Activated CD8-positive, alpha-beta memory T cell treated with anti-CD3 and anti-CD28 coated beads, Interleukin-2, amount 50 U/mL, for 1 hour (primary cell): ENCODE measurements at regions not wholly inside any gene's neighbourhood (a gene's known extent, or its start where the extent isn't known, plus 50 kb on each side); places are given as distances from the start of the nearest gene placed in this dataset.
"Not testable (repeated sequence)": the region's sequence is repeated elsewhere in the genome, so short reads cannot be mapped to it uniquely, and the experiment has no call there.

Experiments used
- DNase-seq: peaks from one replicate; pipeline ENCODE4 v3.0.0-alpha.2; 2020; ENCODE audit errors: extremely low read depth

DNA sequence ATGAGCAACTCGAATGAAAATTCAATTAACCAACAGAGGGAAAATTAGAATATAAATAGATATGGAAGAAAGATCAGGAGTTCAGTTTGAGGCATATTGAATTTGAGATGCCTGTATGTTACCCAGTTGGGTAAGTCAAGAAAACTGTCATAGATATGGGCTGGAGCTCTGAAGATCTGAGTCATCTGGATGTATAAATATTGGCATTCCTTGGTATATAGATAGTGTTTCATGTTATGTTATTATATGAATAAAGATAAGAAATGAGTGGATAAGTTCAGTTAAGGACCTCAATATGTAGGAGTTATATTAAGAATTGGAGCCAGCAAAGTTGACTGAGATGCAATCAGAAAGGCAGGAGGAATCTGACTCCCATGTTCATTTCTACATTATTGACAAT is 543.6 kb upstream of the SMIM31 start:
- DNase-seq = no peak

DNA sequence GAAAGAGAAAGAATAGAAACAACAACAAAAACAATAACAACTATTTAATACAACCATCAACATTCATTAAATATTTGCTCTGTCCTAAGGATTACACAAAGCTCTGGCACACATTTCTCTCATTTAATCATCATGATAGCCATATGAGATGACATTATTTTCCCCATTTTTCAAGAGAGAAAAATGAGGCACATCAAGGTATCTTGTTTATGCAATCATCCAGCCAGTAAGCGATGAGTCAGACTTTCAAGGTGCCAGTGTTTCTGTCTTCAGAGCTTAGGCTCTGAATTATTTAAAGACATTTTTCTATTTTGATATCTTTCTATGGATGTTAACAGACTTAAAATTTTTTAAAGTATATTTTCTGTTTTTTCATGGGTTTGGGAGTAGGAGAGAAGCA is 541.8 kb upstream of the SMIM31 start:
- no peak for DNase-seq

DNA sequence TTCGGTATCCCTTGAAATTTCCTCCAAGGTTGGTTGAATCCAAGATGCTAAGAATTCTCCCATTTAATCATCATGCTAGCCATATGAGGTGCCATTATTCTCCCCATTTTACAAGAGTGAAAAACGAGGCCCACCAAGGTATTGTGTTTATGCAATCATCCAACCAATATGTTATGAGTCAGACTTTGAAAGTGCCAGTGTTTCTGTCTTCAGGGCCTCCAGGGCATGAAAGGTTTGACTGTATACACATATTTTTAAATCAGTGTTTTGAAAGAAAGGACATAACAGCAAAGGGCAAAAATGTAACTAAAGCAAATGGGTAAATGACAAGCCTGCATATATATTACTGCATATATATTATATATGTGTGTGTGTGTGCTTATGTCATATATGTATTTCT is 541.2 kb upstream of the SMIM31 start:
- no peak for DNase-seq

DNA sequence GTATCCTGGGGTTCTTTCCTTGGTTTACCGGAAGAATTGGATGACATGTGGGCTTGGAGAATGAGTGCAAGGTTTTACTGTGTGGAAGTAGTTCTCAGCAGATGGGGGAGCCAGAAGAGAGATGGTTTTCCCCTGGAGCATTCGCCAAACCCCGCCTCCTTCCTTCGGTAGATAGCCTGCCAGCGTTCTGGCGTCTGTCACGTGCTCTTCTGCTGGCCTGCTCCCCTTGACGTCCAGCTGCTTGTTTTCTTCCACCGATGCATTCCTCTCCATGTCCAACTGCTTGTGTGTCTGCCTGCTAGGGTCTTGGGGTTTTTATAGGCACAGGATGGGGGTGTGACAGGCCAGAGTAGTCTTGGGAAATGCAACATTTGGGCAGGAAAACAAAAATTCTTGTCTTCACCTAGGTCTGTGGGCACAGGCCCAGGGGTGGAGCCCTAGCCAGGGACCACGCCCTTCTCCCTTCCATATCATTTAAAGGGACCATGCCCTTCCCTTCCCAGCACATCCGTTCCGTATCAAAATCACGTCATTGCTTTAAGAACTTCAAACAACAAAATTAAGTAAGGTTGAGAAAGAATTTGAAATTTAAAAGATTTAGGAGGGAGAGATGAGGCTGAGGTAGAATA is 538.7 kb upstream of the SMIM31 start:
- DNase-seq = no peak

DNA sequence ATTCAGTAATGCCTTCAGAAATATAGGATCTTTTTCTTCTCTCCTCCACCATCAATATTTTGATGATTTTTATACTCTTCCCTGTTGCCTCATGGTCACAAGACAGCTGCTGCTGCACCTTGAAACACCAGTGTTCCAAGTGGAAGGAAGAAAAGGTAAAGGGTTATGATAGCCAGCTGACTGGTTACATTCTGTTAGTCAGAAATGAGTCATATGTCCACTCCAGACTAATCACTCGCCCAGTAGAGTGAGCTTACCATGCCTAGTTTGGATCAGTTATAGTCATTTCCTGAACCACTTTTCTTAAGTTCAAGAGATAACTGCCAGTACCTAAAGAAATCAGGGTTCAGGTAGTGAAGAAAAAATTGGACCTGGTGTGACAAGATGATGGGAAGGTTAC is 532.3 kb upstream of the SMIM31 start:
- no peak for DNase-seq

DNA sequence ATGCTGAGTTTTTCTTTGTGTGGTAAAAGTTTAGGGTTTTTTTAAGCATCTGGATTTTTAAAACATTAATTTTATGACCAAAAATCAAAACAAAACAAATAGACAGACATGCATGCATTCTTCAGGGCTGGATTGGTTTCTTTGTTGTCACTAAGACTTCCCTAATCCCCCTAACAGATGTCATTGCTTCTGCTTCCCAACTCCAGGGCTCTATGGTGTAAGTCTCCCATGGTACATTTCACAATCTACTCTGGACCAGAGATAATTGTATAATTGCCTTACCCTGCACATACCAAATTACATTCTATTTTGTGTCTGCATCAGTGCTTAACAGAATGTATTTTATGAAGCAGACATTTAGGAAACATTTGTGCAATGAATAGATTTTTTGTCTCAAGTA is 529.1 kb upstream of the SMIM31 start:
- no peak for DNase-seq

DNA sequence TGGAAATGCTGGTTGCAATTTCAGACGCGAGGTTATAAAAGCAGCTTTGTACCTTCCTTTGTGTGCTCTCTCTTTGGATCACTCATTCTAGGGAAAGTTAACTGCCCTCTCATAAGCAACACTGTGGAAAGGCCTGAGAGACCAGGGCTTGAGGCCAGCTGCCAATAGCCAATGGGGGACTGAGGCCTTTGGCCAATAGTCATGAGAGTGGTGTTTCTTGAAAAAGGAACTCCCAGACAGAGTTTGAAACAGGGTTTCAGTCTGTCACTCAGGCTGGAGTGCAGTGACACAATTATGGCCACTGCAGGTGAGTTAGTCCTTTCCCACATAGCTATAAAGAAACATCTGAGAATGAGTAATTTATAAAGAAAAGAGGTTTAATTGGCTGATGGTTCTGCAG is 524.7 kb upstream of the SMIM31 start:
- no peak for DNase-seq

DNA sequence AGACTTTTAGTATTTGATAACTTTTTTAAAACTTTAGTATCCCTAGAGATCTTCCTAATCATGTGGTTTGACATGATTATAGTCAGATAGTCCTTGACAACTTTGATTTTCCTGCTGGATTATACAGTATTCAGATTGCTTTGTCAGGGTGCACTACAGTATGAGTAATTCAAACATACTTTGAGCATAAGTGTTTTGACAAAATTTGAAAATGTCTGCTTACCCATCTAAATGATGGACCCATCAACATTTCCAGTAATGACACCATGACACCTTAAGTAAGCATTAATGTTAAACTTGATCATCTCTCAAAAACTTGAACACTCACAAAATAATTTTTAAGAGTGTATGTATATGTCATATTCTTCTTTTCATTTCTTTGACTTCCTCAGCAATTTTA is 514.5 kb upstream of the SMIM31 start:
- no peak for DNase-seq

DNA sequence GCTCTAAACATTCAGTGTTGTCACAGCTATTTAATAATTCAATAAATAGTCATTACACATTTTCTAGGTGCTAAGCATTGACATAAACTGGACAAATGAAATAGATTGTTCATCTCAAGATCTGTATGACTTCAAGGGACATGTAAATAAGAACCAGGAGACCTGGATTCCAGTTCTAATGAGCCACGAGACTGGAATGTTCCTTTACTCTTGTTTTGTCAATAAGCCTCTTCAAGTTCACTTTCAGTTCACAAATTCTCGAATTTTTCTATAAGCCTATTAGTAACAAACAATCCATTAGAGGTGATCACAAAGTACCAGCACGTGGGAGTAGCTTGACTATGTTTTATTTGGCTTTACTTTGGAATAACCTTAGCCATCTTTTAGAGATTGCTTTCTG is 514.0 kb upstream of the SMIM31 start:
- DNase-seq = no peak

DNA sequence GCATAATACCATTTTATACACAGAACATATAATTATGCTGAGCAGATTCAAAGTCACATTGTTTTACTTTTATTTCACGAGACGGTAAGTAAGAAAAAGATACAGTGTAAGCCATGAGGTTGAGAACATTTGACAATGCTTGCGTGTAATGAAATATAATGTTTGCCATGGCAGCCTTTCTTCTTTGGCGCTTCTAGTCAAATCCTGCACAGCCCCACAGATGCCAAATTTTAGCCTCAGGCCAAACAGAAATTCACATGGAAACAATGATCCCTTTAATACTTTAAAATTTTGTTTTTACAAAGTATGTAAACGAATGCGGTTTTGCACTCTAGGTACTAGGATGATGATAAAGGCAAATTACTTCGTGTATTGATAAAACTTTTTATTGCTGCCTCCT is 502.7 kb upstream of the SMIM31 start:
- no peak for DNase-seq

DNA sequence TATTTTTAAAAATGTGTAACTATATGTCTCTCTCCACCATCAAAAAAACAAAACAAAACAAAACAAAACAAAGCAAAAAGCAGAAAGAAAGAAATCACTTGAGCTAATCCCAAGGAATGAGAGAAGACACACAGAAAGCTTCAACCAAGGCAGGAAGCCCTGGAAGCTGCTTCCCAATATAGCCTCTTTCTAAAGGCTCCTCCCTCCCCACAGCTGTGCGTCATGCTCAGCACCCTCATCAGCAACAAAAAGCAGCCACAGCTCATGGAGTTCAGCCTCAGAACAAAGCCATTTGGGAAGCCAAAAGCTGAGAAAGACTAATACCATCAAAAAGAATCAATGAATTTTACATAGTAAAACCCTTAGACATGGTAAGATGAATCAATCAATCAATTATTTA is 501.6 kb upstream of the SMIM31 start:
- no peak for DNase-seq

DNA sequence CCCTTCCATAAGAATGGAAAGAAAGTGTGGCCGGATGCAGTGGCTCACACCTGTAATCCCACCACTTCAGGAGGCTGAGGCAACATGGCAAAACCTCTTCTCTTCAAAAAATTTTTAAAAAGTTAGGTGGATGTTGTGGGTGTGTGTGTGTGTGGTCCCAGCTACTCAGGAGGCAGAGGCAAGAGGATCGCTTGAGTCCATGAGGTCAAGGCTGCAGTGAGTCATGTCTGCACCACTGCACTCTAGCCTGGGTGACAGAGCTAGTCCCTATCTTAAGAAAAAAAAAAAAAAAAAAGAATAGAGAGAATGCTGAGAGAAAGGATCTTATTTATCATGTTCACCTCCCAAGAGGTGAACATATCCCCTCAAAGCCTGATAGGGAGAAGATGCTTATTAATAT is 492.1 kb upstream of the SMIM31 start:
- no peak for DNase-seq

DNA sequence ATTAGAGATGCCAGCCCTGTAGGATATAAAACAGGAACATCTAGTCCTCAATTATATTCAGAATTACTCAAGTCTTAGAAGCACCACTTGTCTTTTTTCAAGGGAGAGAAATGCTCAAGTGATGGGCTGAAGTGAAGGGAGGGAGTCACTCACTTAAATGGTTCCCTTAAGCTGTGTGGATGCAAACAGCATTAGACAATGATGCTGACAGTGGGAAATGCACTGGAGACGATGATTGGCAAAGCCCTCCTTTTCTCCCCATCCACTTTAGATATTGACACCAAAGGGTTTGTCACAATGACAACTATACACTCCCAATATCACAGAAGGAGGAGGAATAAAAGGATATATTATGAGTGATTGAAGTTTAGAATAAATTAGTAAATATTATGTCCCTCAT is 491.4 kb upstream of the SMIM31 start:
- not testable (repeated sequence) for DNase-seq

DNA sequence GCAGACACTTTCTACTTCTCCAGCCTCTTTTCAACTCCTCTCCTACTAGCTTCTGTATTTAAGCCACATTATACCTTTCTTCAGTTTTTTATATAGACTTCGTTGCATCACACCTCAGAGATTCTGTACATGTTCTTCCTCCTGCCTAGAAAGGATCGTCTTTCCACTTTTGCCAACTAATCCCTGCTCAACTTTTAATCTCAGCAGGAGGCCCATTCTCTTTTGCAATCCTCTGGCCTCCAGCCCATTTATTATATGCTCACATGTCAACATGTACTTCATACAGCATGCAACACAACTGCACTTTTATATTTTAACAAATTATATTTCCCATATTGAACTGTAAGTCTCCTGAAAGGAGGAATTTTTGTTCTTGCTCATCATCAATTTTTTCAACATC is 476.5 kb upstream of the SMIM31 start:
- not testable (repeated sequence) for DNase-seq

DNA sequence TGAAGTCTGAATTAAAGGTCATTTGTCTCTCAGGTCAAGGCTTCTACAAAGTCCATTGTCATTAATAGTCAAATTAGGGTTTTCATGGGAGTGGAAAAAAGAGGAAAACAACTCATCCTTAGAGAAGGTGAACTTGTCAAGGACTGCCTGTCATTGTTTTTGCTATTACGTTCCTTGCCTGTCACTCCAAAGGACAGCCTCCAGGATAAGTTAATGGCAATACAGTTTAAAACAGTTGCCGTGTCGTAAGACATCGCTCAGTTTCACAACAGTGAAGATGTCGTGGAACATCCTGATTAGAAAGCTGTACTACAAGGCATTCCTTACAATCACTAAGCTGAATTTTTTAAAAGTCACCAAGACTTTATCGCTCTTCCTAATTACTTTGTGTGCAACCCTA is 466.8 kb upstream of the SMIM31 start:
- no peak for DNase-seq

DNA sequence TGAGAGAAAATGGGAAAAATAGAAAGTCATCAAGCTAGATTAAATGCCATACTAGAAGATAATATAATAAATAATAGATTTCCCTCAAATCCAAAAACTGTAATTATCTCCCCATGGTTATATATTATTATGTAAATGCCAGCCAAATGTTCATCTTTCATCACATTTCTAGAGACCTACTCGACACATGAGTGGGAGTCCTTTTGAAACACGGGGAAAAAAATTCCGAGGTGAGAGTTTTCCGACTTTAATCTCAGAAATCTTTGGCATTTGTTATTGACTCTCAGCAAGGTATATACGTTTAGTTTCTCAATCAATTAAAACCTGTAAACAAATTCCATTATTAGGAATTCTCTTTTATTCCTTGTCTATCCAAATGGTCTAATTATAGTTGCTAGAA is 465.4 kb upstream of the SMIM31 start:
- no peak for DNase-seq

DNA sequence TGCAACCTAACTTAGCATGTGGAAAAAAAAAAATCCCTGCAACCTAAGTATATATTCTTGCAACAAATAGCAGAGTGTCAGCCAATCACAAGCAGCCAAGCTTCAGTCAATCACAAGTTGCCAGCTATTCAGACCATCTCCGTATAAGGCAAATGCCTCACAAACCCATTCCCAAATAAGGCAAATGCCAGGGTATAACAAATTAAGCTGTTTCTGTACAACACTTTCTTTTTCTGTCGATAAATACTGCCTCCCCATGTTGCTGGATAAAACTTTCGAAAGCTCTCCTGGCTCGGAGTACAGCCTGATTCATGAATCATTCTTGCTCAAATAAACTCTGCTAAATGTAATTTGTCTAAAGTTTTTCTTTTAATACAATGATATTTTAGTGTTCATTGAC is 460.7 kb upstream of the SMIM31 start:
- DNase-seq = no peak

DNA sequence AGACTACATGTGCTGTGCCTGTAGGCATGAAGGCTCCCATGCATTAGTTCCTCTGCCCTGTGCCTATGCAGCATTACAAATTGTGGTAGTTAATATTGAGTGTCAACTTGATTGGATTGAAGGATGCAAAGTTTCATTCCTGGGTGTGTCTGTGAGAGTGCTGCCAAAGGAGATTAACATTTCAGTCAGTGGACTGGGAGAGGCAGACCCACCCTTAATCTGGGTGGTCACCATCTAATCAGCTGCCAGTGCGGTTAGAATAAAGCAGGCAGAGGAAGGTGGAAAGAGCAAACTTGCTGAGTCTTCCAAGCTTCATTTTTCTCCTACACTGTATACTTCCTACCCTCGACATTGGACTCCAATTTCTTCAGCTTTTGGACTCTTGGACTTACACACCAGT is 460.2 kb upstream of the SMIM31 start:
- no peak for DNase-seq

DNA sequence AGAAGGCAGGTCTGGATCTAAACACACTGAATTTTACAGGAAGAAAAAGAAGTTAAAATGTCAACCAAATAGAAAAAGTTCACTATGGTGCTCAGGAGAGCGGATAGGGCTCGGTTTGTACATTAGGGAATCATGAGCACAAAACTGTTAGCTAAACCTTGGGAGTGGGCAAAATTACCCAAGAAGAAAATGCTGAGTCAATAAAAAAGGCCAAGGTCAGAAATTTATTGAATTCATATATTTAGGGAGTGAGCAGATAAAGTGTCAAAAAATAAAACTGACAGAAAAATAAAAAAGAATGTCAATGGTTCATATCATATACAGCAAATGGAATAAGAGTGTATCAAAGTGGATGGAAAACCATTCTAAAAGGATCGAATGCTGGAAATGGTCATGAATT is 452.5 kb upstream of the SMIM31 start:
- DNase-seq = no peak

DNA sequence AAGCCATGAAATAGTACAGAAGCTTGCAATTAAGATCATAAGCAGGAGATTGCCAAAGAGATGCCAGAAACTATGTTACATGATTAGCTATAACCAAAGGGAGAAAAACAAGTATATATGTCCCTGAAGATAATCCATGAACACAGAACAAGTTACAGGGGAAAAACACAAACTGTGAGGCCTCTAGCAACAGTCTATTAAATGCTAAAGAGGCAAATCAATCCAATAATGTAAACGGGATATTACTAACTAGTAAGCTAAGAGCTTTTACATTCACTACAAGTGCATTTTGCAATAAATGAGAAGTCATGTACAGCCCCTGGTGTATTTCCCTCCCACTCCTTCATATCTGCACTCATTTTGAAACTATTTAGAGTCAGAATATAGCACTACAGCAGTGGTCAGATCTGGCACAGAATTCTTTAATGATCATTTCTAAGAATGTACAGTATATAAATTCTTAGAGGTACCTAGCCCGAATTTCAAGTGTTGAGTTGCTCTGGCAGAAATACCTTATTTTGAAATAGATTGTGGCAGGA is 449.8 kb upstream of the SMIM31 start:
- DNase-seq = no peak

DNA sequence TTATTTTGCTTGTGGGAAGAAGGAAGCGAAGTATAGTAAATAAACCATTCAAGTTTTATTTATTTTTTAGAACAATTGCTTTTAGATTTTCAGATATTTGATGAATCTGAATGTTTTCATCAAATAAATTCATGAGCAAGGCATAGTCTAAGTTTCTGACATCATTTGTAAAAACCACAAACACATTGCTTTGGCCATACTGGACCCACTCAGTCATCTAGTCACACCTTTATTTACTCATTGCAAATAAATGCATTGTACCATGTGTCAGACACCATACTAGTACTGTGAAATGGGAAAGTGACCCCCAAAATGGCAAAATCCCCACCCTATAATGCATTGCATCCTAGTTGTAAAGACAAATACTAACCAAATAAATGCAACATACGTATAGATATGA is 449.1 kb upstream of the SMIM31 start:
- no peak for DNase-seq

DNA sequence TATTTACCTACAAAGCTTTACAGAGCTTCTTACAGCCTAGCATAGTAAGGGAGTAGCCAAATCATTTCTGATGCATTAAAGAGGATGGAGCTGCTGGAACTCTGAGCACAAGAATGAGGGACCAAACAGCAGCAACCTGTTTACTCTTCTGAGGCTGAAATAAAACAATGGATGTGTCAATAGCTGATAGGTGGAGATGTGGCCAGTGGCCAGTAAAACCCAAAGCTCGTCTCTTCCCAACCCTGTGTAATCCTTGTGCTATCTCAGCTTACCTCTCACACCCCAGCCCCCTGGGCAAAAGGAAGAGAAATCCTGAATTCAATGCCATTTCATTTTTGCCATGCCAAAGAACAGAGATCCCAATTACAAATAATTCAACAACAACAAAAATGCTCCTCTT is 446.7 kb upstream of the SMIM31 start:
- no peak for DNase-seq

DNA sequence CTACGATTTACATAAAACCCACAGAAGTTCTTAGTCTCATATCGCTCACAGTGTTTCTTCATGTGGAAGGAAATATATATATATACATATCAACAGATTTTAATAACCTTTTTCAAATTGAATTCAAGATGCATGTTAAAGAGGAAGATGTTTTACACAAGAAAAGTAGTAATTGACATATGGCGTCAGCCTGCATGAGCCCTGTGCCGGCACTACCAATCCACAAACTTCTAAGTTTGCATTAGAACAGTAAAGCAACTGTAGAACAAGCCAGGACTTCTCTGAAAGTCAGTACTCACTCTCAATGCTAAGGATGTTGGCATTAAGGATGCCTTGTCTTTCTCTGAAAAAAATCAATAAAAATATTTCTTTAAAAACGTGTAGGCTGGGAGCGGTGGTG is 441.3 kb upstream of the SMIM31 start:
- no peak for DNase-seq

DNA sequence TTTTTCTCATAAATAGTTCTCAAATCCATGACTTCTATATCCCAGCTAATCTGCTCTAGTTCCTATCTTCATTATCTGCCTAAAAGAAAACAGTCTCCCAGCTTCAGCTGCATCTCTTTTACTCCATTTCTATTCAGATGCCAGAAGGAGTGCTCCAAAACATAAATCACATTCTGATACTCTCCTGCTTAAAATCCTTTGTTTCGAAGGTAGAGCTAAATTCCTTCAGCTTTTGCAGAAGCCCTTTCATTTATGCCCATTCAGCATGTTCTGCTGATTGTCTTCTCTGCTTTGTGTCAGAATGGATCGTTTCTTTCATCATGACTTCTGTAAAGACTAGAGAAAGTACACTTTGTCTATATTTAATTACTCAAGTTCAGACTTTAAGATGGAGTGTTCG is 440.1 kb upstream of the SMIM31 start:
- DNase-seq = no peak
